Kidney (tissue), 13 donors: ENCODE measurements at regions not wholly inside any gene's neighbourhood (a gene's known extent, or its start where the extent isn't known, plus 50 kb on each side); places are given as distances from the start of the nearest gene placed in this dataset.
"Not testable (repeated sequence)": the region's sequence is repeated elsewhere in the genome, so short reads cannot be mapped to it uniquely, and the experiment has no call there.

ENCODE experiments used
- DNase-seq, 5 donors: peaks; one replicate each; pipeline ENCODE4 v3.0.0-alpha.2; 2013 to 2020
- FAIRE-seq: peaks from 2 replicates; lab custom pipeline; 2012; peaks lifted over from hg19 to GRCh38; lab: Jason Lieb, UNC
- H3K27ac ChIP-seq, 2 donors: one replicate each; pipeline ENCODE4 v1.7.0; 2013; ENCODE audit warnings: low read depth in 2 of 2, low read length in 2 of 2, inconsistent platforms in 1 of 2
- H3K27me3 ChIP-seq: one replicate; pipeline ENCODE4 v1.7.1; 2013; ENCODE audit warnings: low read length, inconsistent platforms; ENCODE audit not compliant: control insufficient read depth, insufficient read depth
- H3K36me3 ChIP-seq, 3 donors: one replicate each; pipeline versions ENCODE4 v1.7.0 to v1.7.1; 2013; ENCODE audit warnings: low read length in 3 of 3, control low read depth in 1 of 3, inconsistent platforms in 1 of 3; ENCODE audit not compliant: insufficient read depth in 3 of 3, control insufficient read depth in 2 of 3
- H3K4me1 ChIP-seq, 3 donors: one replicate each; pipeline versions ENCODE4 v1.7.0 to v1.7.1; 2013; ENCODE audit warnings: low read length in 3 of 3, inconsistent platforms in 1 of 3, low read depth in 1 of 3; ENCODE audit not compliant: control insufficient read depth in 2 of 3, insufficient read depth in 2 of 3
- H3K4me3 ChIP-seq, 3 donors: one replicate each; pipeline versions ENCODE4 v1.7.0 to v1.8.1; 2013; ENCODE audit warnings: low read length in 3 of 3, control low read depth in 1 of 3, inconsistent platforms in 1 of 3
- H3K9ac ChIP-seq, 3 donors: one replicate each; pipeline versions ENCODE4 v1.7.0 to v1.7.1; 2013; ENCODE audit warnings: low read length in 3 of 3, control low read depth in 1 of 3, inconsistent platforms in 1 of 3
- H3K9me3 ChIP-seq, 3 donors: one replicate each; pipeline versions ENCODE4 v1.7.0 to v1.7.1; 2013; ENCODE audit warnings: low read length in 3 of 3, control low read depth in 1 of 3, inconsistent platforms in 1 of 3; ENCODE audit not compliant: control insufficient read depth in 2 of 3, insufficient read depth in 1 of 3
- CTCF ChIP-seq: IDR thresholded peaks from 3 replicates; pipeline ENCODE4 v1.5.1; 2012; ENCODE audit warnings: mild to moderate bottlenecking, moderate library complexity, borderline replicate concordance; ENCODE audit not compliant: insufficient read depth; ENCODE audit errors: extremely low read depth
- intact Hi-C: fragments of 100-400 bp; cut with DNase I; formaldehyde crosslinking; loops from one replicate; pipeline ENCODE4 v1.11.1; 2022
- donor health status: control.
- donor health status: control.
- donor health status: control.
- donor health status: control.
- donor health status: control.
- donor health status: DM: yes; HTN: yes; CAD: no.
- donor health status: Normal renal cell carcinoma (clear cell type).

GRCh38 chr5:148884339-148885020 lies 58.1 kb downstream of the ADRB2 start:
- Histone ChIP-seq H3K27ac (no peak overlapping the region), H3K9ac (no peak overlapping the region), H3K36me3 (no peaks in the 10 kb centered on the region), H3K27me3 (no peaks in the 10 kb centered on the region), H3K4me3 (no peak overlapping the region), H3K4me1 (no peaks in the 10 kb centered on the region), H3K9me3 (no peaks in the 10 kb centered on the region)
- no peak for TF ChIP-seq CTCF
- intact Hi-C loops = no loop called here
- no peak for DNase-seq
- FAIRE-seq = no peak

- Histone ChIP-seq H3K36me3 (no peaks in the 10 kb centered on the region), H3K4me3 (no peak overlapping the region), H3K4me1 (no peaks in the 10 kb centered on the region), H3K27me3 (no peaks in the 10 kb centered on the region), H3K27ac (no peak overlapping the region), H3K9ac (no peak overlapping the region), H3K9me3 (no peaks in the 10 kb centered on the region)
- intact Hi-C loops = no loop called here
- FAIRE-seq (no peak), DNase-seq (no peak)
- TF ChIP-seq CTCF = no peak
These were observed 60.9 kb downstream of the ADRB2 start for GRCh38 chr5:148887123-148887881.

DNA sequence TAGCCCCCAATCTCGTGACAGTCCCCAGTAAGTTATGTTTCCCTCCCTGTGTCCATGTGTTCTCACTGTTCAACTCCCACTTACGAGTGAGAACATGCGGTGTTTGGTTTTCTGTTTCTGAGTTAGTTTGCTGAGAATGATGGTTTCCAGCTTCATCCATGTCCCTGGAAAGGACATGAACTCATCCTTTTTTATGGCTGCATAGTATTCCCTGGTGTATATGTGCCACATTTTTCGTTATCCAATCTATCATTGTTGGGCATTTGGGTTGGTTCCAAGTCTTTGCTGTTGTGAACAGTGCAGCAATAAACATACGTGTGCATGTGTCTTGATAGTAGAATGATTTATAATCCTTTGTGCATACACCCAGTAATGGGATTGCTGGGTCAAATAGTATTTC lies 63.5 kb downstream of the ADRB2 start:
- H3K9ac ChIP-seq, H3K4me1 ChIP-seq, intact Hi-C loops, FAIRE-seq, H3K27ac ChIP-seq, H3K9me3 ChIP-seq, H3K4me3 ChIP-seq, H3K27me3 ChIP-seq, H3K36me3 ChIP-seq, DNase-seq: not testable (repeated sequence)

DNA sequence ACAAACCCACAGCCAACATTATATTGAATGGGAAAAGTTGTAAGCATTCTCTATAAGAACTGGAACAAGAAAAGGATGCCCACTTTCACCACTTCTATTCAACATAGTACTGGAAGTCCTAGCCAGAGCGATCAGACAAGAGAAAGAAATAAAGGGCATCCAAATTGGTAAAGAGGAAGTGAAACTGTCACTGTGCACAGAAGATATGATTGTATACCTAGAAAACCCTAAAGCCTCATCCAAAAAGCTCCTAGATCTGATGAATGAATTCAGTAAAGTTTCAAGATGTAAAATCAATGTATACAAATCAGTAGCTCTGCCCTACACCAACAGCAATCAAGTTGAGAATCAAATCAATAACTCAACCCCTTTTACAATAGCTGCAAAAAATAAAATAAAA lies 69.0 kb downstream of the ADRB2 start:
- H3K4me1 ChIP-seq, H3K27me3 ChIP-seq, DNase-seq, H3K27ac ChIP-seq, FAIRE-seq, H3K9ac ChIP-seq, H3K36me3 ChIP-seq, H3K4me3 ChIP-seq, H3K9me3 ChIP-seq, intact Hi-C loops: not testable (repeated sequence)
